HFFc6 (cell line): ENCODE measurements at regions not wholly inside any gene's neighbourhood (a gene's known extent, or its start where the extent isn't known, plus 50 kb on each side); places are given as distances from the start of the nearest gene placed in this dataset.

ENCODE experiments used
- DNase-seq: peaks from one replicate; pipeline ENCODE4 v3.0.0-alpha.2; 2018
- H3K27ac Mint-ChIP-seq: 2 replicates; pipeline ENCODE4 v1.8.0; 2020; ENCODE audit warnings: mild to moderate bottlenecking, mixed read lengths
- H3K27me3 Mint-ChIP-seq: 2 replicates; pipeline ENCODE4 v1.8.0; 2021; ENCODE audit warnings: mild to moderate bottlenecking, moderate library complexity, mixed read lengths; ENCODE audit not compliant: insufficient read depth
- H3K36me3 Mint-ChIP-seq: 2 replicates; pipeline ENCODE4 v1.8.0; 2021; ENCODE audit warnings: low read depth, mixed read lengths
- H3K4me1 Mint-ChIP-seq: 2 replicates; pipeline ENCODE4 v1.8.0; 2020; ENCODE audit warnings: low read depth, mixed read lengths
- H3K4me3 Mint-ChIP-seq: 2 replicates; pipeline ENCODE4 v1.8.0; 2020; ENCODE audit warnings: mild to moderate bottlenecking, moderate library complexity, mixed read lengths
- H3K9me3 Mint-ChIP-seq: 2 replicates; pipeline ENCODE4 v1.8.0; 2020; ENCODE audit warnings: mild to moderate bottlenecking, mixed read lengths
- CTCF ChIP-seq: fragments of 200-600 bp; sonication (generic); IDR thresholded peaks from 2 replicates; pipeline ENCODE4 v1.5.0; 2021; ENCODE audit warnings: antibody characterized with exemption, mild to moderate bottlenecking

DNA sequence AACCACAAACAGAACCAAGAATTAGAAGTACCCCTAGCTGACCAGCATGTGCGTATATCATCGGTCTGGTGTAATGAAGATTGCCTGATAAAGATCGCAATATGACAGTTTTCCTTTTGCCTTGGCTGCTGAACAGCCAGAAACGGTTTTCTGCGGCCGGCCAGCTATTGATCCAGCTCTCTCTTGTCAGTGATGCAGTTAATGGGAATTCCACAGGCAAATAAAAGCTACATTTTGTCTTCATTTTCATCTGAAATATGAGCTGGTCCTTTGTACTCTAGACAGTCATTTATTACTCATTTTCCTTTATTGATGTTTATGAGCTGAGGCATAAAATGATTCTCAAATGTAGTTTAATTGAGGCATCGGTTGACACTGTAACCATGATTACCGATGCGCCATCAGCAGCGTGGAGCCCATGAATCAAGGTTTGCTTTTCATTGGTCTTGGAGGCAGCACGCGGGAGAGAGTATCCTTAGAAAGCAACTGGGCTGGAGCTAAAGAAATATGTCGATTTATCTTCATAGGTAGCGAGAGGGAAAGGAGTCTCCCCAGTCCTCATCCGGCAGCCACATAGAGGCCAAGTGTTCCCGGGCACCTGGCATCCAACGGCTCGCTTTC is 535.2 kb downstream of the GALR1 start:
- TF ChIP-seq CTCF = no peak
- no peak for DNase-seq
- peaks cover 44% of the 10 kb centered on the region for H3K9me3 Mint-ChIP-seq
- H3K4me1 Mint-ChIP-seq = no peaks in the 10 kb centered on the region
- H3K4me3 Mint-ChIP-seq = no peak overlapping the region
- no peak overlapping the region for H3K27ac Mint-ChIP-seq
- H3K36me3 Mint-ChIP-seq = peaks cover 4% of the 10 kb centered on the region; the same call in 1 of the 2 replicates
- H3K27me3 Mint-ChIP-seq = no peaks in the 10 kb centered on the region

GRCh38 chr18:77785415-77785975 is 535.8 kb downstream of the GALR1 start:
- H3K27me3 Mint-ChIP-seq = no peaks in the 10 kb centered on the region
- no peaks in the 10 kb centered on the region for H3K4me1 Mint-ChIP-seq
- no peak overlapping the region for H3K4me3 Mint-ChIP-seq
- H3K9me3 Mint-ChIP-seq = peaks cover 48% of the 10 kb centered on the region
- peaks cover 9% of the 10 kb centered on the region; the same call in 1 of the 2 replicates for H3K36me3 Mint-ChIP-seq
- TF ChIP-seq CTCF = no peak
- no peak overlapping the region for H3K27ac Mint-ChIP-seq
- no peak for DNase-seq

GRCh38 chr18:77803024-77803423 is 553.4 kb downstream of the GALR1 start:
- H3K27ac Mint-ChIP-seq = no peak overlapping the region
- no peak overlapping the region for H3K4me3 Mint-ChIP-seq
- H3K27me3 Mint-ChIP-seq = 0 out of 2 replicates have a peak, but pooled peaks cover 2% of the 10 kb centered on the region
- no peaks in the 10 kb centered on the region for H3K36me3 Mint-ChIP-seq
- peaks cover 75% of the 10 kb centered on the region for H3K9me3 Mint-ChIP-seq
- TF ChIP-seq CTCF = no peak
- no peaks in the 10 kb centered on the region for H3K4me1 Mint-ChIP-seq
- no peak for DNase-seq

- H3K27ac Mint-ChIP-seq = no peak overlapping the region
- no peak overlapping the region for H3K4me3 Mint-ChIP-seq
- H3K27me3 Mint-ChIP-seq = no peaks in the 10 kb centered on the region; the same call in 1 of the 2 replicates
- no peak for DNase-seq
- no peaks in the 10 kb centered on the region for H3K4me1 Mint-ChIP-seq
- no peak for TF ChIP-seq CTCF
- peaks cover 77% of the 10 kb centered on the region for H3K9me3 Mint-ChIP-seq
- no peaks in the 10 kb centered on the region for H3K36me3 Mint-ChIP-seq
These were observed 554.7 kb downstream of the GALR1 start for GRCh38 chr18:77804382-77804781.

DNA sequence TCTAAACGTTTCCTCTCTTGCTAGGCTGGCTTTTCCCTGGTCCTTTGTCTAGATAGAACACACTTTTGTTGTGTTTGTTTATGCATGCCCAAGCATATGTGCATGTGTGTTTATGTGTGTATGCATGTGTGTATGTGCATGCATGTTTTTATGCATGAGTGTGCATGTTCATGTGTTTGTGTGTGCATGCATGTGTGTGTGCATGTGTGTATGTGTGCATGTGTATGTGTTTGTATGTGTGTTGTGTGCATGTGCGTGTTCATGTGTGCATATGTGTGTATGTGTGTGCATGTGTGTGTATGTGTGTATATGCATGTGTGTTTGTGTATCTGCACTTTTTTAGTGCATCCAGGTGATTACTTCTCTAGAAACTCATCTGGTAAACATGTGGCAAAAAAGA is 558.0 kb downstream of the GALR1 start:
- H3K27me3 Mint-ChIP-seq = no peaks in the 10 kb centered on the region; the same call in 1 of the 2 replicates
- H3K4me1 Mint-ChIP-seq = no peaks in the 10 kb centered on the region
- no peak overlapping the region for H3K4me3 Mint-ChIP-seq
- H3K9me3 Mint-ChIP-seq = peaks cover 79% of the 10 kb centered on the region
- H3K27ac Mint-ChIP-seq = no peak overlapping the region
- peaks cover 5% of the 10 kb centered on the region; the same call in 1 of the 2 replicates for H3K36me3 Mint-ChIP-seq
- no peak for DNase-seq
- no peak for TF ChIP-seq CTCF
